T-helper 2 cell treated with Interferon-gamma antibody and Interleukin-4, amounts not matched to agents 5 μg/mL and 100 μg/mL, for 36 hours (primary cell): ENCODE measurements at regions not wholly inside any gene's neighbourhood (a gene's known extent, or its start where the extent isn't known, plus 50 kb on each side); places are given as distances from the start of the nearest gene placed in this dataset.

Source experiments
- DNase-seq: peaks from one replicate; pipeline ENCODE4 v3.0.0; 2021; ENCODE audit warnings: low spot score
- H3K27ac Mint-ChIP-seq: one replicate; pipeline ENCODE4 v1.8.0; 2021; ENCODE audit warnings: mild to moderate bottlenecking, mixed read lengths
- H3K27me3 Mint-ChIP-seq: one replicate; pipeline ENCODE4 v1.8.0; 2021; ENCODE audit warnings: low read depth, mixed read lengths
- H3K36me3 Mint-ChIP-seq: one replicate; pipeline ENCODE4 v1.8.0; 2021; ENCODE audit warnings: low read depth, mixed read lengths
- H3K4me1 Mint-ChIP-seq: one replicate; pipeline ENCODE4 v1.8.0; 2021; ENCODE audit warnings: low read depth, mixed read lengths
- H3K4me3 Mint-ChIP-seq: one replicate; pipeline ENCODE4 v1.8.0; 2022; ENCODE audit warnings: mild to moderate bottlenecking, moderate library complexity, mixed read lengths
- H3K9me3 Mint-ChIP-seq: one replicate; pipeline ENCODE4 v1.8.0; 2021; ENCODE audit warnings: mixed read lengths

GRCh38 chr2:495745-496275, 181.4 kb downstream of the TMEM18 start:
- Mint-ChIP-seq H3K27me3 (no peaks in the 10 kb centered on the region), H3K4me3 (no peak overlapping the region), H3K9me3 (no peaks in the 10 kb centered on the region), H3K27ac (no peak overlapping the region), H3K36me3 (no peaks in the 10 kb centered on the region), H3K4me1 (peaks cover 1% of the 10 kb centered on the region)
- DNase-seq = no peak

- H3K27me3 Mint-ChIP-seq = no peaks in the 10 kb centered on the region
- H3K4me3 Mint-ChIP-seq = no peak overlapping the region
- DNase-seq = no peak
- H3K36me3 Mint-ChIP-seq = no peaks in the 10 kb centered on the region
- H3K4me1 Mint-ChIP-seq = peaks cover 1% of the 10 kb centered on the region
- H3K9me3 Mint-ChIP-seq = no peaks in the 10 kb centered on the region
- H3K27ac Mint-ChIP-seq = no peak overlapping the region
Measured at GRCh38 chr2:494853-495252, 182.4 kb downstream of the TMEM18 start.

- Mint-ChIP-seq H3K36me3 (no peaks in the 10 kb centered on the region), H3K9me3 (no peaks in the 10 kb centered on the region), H3K27ac (no peak overlapping the region), H3K27me3 (no peaks in the 10 kb centered on the region), H3K4me3 (no peak overlapping the region), H3K4me1 (peaks cover 1% of the 10 kb centered on the region)
- no peak for DNase-seq
Measured at GRCh38 chr2:493228-493627, 184.0 kb downstream of the TMEM18 start.

GRCh38 chr2:492178-492577, 185.0 kb downstream of the TMEM18 start:
- Mint-ChIP-seq H3K27me3 (no peaks in the 10 kb centered on the region), H3K4me1 (no peaks in the 10 kb centered on the region), H3K4me3 (no peak overlapping the region), H3K36me3 (no peaks in the 10 kb centered on the region), H3K27ac (no peak overlapping the region), H3K9me3 (no peaks in the 10 kb centered on the region)
- no peak for DNase-seq

GRCh38 chr2:489838-490237, 187.4 kb downstream of the TMEM18 start:
- Mint-ChIP-seq H3K9me3 (no peaks in the 10 kb centered on the region), H3K36me3 (no peaks in the 10 kb centered on the region), H3K27me3 (no peaks in the 10 kb centered on the region), H3K4me3 (no peak overlapping the region), H3K27ac (no peak overlapping the region), H3K4me1 (no peaks in the 10 kb centered on the region)
- no peak for DNase-seq

- H3K27ac Mint-ChIP-seq = no peak overlapping the region
- no peaks in the 10 kb centered on the region for H3K4me1 Mint-ChIP-seq
- no peaks in the 10 kb centered on the region for H3K36me3 Mint-ChIP-seq
- no peaks in the 10 kb centered on the region for H3K9me3 Mint-ChIP-seq
- DNase-seq = no peak
- no peaks in the 10 kb centered on the region for H3K27me3 Mint-ChIP-seq
- H3K4me3 Mint-ChIP-seq = no peak overlapping the region
Measured at GRCh38 chr2:489084-489483, 188.1 kb downstream of the TMEM18 start.

- no peaks in the 10 kb centered on the region for H3K36me3 Mint-ChIP-seq
- no peak overlapping the region for H3K27ac Mint-ChIP-seq
- no peaks in the 10 kb centered on the region for H3K27me3 Mint-ChIP-seq
- H3K4me1 Mint-ChIP-seq = no peaks in the 10 kb centered on the region
- no peak overlapping the region for H3K4me3 Mint-ChIP-seq
- H3K9me3 Mint-ChIP-seq = no peaks in the 10 kb centered on the region
- DNase-seq = no peak
Measured at GRCh38 chr2:487186-488079, 189.8 kb downstream of the TMEM18 start.

GRCh38 chr2:486371-486770, 190.8 kb downstream of the TMEM18 start:
- no peaks in the 10 kb centered on the region for H3K27me3 Mint-ChIP-seq
- no peaks in the 10 kb centered on the region for H3K9me3 Mint-ChIP-seq
- DNase-seq = no peak

GRCh38 chr2:481388-481787, 193.5 kb upstream of the ALKAL2 start:
- no peak for DNase-seq
- Mint-ChIP-seq H3K27ac (no peak overlapping the region), H3K4me1 (no peaks in the 10 kb centered on the region), H3K27me3 (peaks cover 7% of the 10 kb centered on the region), H3K36me3 (no peaks in the 10 kb centered on the region), H3K9me3 (no peaks in the 10 kb centered on the region), H3K4me3 (no peak overlapping the region)

More at GRCh38 chr2:486371-486770, 190.8 kb downstream of the TMEM18 start:
- no peaks in the 10 kb centered on the region for H3K4me1 Mint-ChIP-seq
- no peaks in the 10 kb centered on the region for H3K36me3 Mint-ChIP-seq
- H3K4me3 Mint-ChIP-seq = no peak overlapping the region
- H3K27ac Mint-ChIP-seq = no peak overlapping the region

- Mint-ChIP-seq H3K36me3 (no peaks in the 10 kb centered on the region), H3K9me3 (no peaks in the 10 kb centered on the region), H3K27me3 (peaks cover 14% of the 10 kb centered on the region), H3K27ac (no peak overlapping the region), H3K4me1 (no peaks in the 10 kb centered on the region), H3K4me3 (no peak overlapping the region)
- DNase-seq = no peak
Measured at GRCh38 chr2:479490-480176, 191.7 kb upstream of the ALKAL2 start.

- no peaks in the 10 kb centered on the region for H3K9me3 Mint-ChIP-seq
- H3K27ac Mint-ChIP-seq = no peak overlapping the region
- H3K4me1 Mint-ChIP-seq = no peaks in the 10 kb centered on the region
- no peaks in the 10 kb centered on the region for H3K36me3 Mint-ChIP-seq
- no peak for DNase-seq
- no peak overlapping the region for H3K4me3 Mint-ChIP-seq
- H3K27me3 Mint-ChIP-seq = peaks cover 14% of the 10 kb centered on the region
Measured at GRCh38 chr2:479031-479430, 191.1 kb upstream of the ALKAL2 start.

- Mint-ChIP-seq H3K4me3 (no peak overlapping the region), H3K9me3 (peaks cover 11% of the 10 kb centered on the region), H3K4me1 (peaks cover 3% of the 10 kb centered on the region), H3K36me3 (no peaks in the 10 kb centered on the region), H3K27ac (no peak overlapping the region), H3K27me3 (peaks cover 42% of the 10 kb centered on the region)
- DNase-seq = no peak
Measured at GRCh38 chr2:471560-471959, 183.7 kb upstream of the ALKAL2 start.

GRCh38 chr2:469514-469913, 181.6 kb upstream of the ALKAL2 start:
- H3K4me1 Mint-ChIP-seq = peaks cover 3% of the 10 kb centered on the region
- peaks cover 43% of the 10 kb centered on the region for H3K27me3 Mint-ChIP-seq
- H3K36me3 Mint-ChIP-seq = no peaks in the 10 kb centered on the region
- H3K27ac Mint-ChIP-seq = no peak overlapping the region
- peaks cover 11% of the 10 kb centered on the region for H3K9me3 Mint-ChIP-seq
- no peak overlapping the region for H3K4me3 Mint-ChIP-seq
- no peak for DNase-seq

GRCh38 chr2:468648-469336, 180.9 kb upstream of the ALKAL2 start:
- peaks cover 3% of the 10 kb centered on the region for H3K4me1 Mint-ChIP-seq
- peaks cover 46% of the 10 kb centered on the region for H3K27me3 Mint-ChIP-seq
- no peak overlapping the region for H3K4me3 Mint-ChIP-seq
- DNase-seq = no peak
- H3K9me3 Mint-ChIP-seq = peaks cover 11% of the 10 kb centered on the region
- H3K27ac Mint-ChIP-seq = no peak overlapping the region
- no peaks in the 10 kb centered on the region for H3K36me3 Mint-ChIP-seq
